T-helper 1 cell treated with Interleukin-12 subunit alpha and Interleukin-12 subunit beta and Interleukin-4 antibody, amounts not matched to agents 30 ng/mL and 1 ng/mL, for 36 hours (primary cell): ENCODE measurements at regions not wholly inside any gene's neighbourhood (a gene's known extent, or its start where the extent isn't known, plus 50 kb on each side); places are given as distances from the start of the nearest gene placed in this dataset.

Experiments
- intact Hi-C: fragments of 100-400 bp; cut with micrococcal nuclease; formaldehyde crosslinking; loops from one replicate; pipeline ENCODE4 v1.15.1; 2024

DNA sequence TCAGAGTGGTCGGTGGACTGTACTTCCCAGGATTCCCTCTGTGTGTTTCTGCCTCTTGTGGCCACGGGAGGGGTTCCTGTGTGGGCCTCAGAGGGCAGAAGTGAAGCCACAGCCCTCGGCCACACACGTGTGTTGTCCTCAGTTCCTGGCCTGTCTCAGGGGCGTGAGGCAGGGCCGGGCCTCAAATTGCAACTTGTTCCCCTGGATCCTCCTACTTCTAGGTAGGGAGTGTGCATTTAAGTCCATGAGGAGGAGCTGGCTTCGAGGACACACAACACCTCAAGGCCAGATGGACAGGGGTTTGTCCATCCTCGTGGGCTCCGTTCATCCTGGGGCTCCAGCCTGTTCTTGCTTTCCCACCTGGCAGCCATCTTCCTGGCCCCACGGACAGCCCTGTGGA lies 573.0 kb downstream of the TBC1D22A start:
- intact Hi-C loops = no loop called here

DNA sequence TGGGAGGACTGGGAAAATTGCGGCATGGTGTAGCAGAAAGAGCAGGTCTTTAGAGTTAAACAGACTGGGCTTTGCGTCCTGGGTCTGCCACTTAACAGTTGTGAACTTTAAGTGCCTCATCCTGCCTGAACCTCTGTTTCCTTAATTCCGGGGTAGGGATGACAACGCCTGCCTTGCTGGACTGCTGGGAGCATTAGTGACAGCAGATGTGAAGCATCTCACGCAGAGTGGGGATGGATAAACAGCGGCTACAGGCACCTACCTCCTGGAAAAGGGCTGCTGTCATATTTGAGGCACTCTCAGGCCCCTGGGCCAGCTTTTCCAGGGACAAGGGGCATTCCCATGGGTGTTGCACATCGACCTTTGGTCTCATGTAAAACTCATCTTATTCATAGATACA lies 572.2 kb downstream of the TBC1D22A start:
- intact Hi-C loops = no loop called here

DNA sequence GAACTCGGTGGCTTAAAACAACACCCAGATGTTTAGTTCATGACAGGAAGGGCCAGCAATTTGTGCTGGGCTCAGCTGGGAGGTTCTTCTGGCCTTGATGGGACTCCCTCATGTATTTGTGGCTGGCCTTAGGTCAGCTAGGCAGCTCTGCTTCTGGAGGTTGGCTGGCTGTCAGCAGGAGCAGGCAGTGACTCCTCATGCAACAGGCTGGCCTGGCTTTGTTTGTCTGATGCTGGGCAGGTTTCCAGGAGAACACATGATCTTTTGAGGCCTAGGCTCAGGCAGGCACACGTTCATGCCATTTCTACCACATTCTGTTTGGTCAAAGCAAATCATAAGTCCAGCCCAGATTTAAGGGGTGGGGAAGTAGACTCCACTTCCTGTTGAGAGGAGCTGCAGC lies 571.2 kb downstream of the TBC1D22A start:
- intact Hi-C loops = no loop called here

DNA sequence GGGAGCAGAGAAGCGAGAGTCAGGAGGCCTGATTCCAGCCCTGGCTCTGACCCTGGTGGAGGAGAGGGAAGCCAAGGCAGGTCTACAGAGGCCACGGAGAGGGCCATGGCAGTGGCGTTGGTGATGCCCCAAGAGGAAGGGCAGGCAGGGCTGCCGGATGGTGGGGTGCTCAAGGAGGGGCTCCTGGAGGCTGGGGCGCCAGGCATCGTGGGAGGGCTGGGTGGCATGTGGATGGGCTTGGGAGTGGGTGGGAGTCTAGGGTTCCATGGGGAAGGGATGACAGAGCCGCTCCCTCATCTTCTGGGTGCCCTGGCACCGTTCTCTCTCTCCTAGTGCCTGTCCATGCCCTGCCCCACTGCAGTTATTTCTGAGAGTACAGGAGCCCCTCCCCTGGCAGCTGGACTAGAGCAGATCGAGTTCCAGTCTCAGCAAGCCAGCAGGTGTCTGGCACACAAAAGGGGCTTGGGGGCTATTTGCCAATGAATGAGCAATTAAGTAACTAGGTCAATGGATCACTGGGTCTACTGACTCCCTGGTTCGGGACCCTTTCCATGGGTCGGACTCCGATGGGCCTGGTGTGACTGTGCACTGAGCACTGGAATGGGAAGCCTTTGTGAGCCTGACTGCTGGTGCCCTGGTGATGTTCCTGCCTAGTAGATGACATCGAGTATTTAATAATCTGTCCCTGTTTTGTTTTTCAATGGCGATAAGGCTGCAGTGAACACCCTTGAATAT lies 570.0 kb downstream of the TBC1D22A start:
- intact Hi-C loops = no loop called here

DNA sequence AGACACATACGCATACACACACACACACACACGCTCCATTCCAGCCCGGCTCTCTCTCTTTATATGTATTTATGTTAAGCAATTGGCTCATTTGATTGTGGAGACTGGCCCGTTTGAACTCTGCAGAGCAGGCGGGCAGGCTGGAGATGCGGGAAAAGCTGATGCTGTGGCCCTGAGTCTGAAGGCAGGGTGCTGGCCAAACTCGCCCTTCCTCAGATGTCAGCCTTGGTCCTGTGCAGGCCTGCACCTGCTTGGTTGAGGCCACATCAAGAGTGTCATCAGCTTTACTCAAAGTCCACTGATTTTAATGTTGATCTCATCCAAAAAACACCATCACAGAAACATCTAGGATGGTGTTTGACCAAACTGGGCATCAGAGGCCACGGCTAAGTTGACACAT lies 569.3 kb downstream of the TBC1D22A start:
- intact Hi-C loops = no loop called here

DNA sequence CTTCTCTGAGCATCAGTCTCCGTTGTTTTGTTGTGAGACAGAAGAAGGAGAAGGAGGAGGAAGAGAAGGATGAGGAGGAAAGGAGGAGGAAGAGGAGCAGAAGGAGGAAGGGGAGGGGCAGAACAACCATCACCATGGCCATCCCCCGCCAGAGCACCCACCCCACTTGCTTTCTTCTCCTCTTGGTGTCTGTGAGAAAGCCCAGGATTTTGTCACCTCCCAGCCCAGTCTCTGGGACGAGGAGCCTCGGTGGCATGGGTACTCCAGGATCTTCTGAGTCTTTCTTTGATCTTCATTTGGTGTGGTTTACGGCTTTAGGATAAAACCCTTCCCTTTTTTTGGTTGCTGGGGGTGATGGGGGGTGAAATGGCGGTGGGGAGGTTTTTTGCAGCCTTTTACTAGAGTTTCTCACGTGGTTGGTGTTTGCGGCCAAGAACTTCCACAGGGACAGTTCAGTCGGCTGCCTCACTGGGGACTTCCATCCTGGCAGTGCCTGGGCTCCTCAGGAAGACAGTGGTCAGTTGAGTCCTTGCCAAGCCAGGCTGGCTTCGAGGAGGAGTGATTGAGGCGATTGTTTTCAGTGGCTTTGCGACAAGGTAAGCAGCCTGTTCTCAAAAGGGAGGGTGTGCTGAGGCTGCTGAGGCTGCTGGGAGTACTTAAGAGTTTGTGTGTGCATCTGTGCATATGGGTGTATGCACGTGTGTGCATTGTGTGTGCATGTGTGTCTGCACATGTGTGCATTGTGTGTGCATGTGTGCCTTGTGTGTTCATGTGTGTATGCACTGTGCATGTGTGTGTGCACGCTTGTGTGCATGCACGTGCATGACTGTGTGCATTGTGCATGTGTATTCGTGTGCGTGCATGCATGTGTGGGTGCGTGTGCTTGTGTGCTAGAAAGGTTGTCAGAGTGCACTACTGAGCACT lies 567.5 kb downstream of the TBC1D22A start:
- intact Hi-C loops = no loop called here

DNA sequence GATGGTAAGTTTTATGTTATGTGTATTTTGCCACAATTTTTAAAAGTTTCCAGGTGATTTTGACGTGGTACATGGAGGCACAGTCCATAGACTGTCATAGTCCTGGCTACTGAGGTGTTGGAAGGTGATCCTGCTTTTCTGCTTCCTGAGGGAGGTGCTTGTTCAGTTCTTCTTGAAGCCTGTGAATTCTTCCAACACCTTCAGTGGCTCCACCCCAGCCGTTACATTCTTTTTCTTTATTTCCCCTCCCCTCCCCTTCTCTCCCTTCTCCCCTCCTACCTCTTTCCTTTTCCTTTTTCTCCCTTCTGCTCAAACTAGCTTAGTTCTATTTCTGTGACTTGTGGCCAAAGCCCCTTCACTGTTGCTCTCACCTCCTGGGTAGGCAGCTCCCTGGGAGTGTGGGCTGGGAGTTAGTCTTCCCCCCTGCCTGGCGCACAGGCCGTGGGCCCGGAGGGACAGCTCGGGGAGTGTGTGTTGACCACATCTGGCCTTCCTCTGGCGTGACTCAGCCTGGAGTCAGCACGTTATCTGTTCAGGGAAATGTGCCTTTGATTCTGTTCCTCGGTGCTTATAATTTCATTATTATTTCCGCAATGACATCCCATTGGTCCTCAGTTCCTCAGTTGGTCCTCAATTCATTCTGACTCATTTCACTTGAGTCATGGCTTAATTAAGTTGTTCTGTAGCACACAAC lies 566.2 kb downstream of the TBC1D22A start:
- intact Hi-C loops = no loop called here

DNA sequence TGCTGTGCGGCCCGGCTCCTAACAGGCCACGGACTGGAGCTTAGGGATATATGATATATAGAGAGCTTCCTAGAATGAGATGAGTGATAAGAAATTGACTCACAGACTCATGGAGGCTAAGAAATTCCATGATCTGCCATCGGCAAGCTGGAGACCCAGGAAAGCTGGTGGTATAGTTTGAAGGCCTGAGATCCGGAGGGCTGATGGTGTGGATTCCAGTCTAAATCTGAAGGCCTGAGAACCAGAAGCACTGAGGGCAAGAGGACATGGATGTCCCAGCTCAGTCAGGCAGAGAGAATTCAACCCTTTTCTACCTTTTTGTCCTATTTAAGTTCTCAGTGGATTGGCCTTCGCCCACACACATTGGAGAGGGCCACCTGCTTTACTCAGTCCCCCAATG lies 564.8 kb downstream of the TBC1D22A start:
- intact Hi-C loops = no loop called here

DNA sequence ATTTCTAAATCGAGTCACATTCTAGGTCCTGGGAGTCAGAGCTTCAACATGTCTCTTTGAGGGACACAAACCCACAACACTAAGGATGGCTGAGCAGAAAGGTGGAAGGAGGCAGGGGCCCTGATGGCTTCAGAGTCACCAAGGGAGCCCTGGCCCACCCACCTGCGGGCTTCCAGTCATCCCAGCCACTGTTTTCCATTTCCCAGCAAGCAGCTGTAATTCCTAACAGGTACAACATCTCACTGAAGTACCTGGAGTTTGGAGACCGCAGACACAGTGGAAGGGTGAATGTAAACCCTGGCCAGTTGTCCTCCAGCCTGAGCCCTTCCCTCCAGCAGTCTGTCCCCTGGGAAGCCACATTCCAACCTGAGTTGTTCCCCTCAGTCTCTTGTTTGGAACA lies 562.8 kb downstream of the TBC1D22A start:
- intact Hi-C loops = no loop called here

DNA sequence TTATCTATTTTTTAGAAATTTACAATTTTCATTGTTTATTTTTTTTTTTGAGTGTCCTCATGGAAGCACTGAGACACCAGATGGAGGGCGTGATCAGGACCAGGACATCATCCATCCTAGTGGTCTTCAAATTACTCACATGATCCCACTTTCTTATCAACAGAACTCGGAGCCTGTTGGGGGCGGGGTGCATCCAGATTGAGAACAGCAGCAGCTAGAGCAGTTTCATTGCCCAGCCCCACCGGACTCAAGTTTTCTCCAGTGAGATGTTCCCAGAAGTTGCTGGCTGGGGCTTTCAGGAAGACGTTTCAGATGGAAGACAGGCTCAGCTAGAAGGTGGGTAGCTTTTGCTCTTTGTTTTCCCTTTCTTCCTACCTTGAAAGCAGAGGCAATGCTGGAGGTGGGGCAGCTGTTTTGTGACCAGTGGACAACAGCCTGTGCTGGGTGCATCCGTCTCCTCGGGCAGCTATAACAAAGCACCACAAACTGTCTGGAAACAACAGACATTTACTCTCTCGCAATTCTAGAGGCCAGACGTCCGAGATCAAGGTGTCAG lies 562.1 kb downstream of the TBC1D22A start:
- intact Hi-C loops = no loop called here

DNA sequence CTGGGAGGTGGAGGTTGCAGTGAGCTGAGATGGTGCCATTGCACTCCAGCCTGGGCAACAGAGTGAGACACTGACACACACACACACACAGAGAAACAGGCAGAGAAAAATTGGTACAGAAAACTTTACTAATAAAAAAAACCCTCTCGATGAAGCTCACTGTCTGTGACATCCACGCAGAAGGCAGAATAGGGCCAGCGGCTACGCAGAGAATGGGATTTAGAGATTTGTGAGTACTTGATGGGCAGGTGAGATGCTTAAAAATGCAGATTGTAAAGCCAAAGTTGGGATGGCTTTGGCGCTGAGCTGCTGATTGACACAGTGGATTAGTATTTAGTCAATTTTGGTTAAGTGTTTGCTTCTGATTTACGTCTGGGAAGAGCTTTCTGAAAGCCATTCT lies 561.1 kb downstream of the TBC1D22A start:
- intact Hi-C loops = no loop called here

DNA sequence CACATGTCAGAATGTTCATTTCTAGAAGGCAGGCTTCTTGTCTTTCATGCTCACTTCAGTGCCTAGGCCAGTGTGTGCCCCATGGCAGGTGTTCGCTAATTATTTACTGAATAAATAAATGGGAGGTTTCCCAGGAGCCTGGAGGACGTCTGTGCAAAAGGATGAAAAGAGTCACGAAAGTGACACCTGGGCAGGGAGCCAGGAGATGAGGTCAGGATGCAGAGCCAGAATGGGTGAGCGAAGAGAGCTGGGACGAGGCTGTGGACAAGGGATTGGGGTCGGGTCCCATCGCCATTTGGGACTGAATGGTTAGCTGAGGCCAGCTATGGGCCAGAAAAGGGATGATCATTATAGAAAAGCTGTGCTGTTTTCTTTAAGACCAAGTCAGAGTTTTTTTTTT lies 560.4 kb downstream of the TBC1D22A start:
- intact Hi-C loops = no loop called here

DNA sequence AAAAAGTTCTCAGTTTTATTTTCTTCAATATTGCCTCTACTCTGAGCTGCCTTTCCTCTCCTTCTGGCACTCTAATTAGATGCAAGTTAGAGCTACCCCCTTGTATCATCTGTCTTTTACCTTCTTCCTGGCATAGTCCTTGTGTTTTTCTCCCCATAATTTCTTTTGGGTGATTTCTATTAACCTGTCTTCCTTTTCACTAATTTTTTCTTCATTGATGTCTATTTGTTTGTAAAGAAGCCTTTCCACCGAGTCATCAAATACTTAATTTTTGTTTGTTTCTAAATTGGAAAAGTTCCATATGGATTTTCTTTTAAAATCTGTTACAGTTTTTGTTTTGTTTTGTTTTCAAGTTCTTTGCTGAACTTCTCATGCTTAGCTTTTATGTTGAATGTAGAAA lies 558.1 kb downstream of the TBC1D22A start:
- intact Hi-C loops = no loop called here

DNA sequence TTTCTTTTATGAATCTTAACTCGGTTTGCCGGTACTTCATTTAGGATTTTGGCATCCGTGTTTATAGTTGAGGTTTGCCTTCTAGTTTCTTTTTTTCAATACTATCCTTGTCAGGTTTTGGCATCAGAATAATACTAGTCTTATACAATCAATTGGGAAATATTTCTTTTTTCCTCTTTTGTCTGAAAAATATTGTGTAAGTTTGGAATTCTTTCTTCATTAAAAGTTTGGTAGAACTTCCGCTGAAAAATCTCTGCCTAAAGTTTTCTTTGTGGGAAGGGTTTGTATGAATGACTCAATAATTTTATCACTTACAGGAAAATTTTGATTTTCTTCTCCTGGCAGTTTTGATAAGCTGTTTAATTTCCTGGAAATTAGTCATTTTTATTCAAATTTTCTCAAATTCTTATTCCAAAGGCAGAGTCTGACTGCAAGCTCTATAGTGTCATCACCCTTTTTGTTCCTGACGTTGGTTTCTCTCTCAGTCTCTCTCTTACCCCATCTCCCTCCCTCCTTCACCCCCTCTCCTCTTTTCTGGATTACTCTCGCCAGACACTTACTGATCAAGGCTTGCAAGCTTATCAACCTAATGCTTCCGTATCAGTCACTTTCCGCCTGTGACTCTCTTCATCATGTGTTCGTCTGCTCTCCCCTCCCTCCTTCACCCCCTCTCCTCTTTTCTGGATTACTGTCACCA lies 555.7 kb downstream of the TBC1D22A start:
- intact Hi-C loops = no loop called here

DNA sequence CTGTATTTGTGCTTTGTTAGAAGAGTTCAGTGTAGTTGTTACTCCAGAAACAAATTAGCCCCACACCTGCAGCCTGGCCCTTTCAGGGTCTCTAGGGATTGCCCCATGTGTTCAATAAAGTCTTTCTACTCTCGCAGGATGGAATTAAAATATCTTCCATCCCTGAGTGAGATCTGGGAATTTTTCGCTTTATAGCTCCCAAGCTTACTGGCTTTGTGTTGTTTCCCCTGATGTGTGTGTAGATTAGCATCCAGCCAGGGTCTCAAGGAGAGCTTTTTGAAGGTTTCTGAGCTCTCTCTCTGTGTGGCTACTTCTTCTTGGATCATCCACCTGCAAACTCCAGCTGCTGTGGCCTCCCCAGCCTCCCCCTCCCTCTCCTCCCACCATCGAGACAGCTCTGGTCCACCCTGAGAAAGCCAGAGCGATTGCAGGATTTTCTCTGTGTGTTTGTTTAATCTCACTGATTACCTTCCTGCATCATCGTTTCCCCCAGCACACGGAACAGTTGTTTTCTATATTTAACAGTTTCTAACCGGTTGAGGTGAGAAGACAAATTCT lies 553.5 kb downstream of the TBC1D22A start:
- intact Hi-C loops = no loop called here

DNA sequence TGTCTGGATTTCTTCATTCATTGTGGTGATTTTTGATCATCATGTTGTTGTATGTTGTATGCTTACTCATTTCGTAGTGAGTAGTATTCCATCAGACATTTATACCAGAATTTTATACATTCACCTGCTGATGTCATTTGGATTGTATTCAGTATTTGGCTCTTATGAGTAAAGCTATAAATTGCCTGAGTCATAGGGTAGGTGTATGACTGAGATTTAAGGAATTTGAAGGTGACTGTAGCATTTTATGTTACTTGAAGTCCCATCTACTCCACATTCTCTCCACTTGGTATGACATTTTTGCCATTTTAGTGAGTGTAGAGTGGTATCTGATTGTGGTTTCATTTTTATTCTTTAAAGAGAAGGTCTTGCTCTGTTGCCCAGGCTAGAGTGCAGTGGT lies 548.2 kb downstream of the TBC1D22A start:
- intact Hi-C loops = no loop called here

DNA sequence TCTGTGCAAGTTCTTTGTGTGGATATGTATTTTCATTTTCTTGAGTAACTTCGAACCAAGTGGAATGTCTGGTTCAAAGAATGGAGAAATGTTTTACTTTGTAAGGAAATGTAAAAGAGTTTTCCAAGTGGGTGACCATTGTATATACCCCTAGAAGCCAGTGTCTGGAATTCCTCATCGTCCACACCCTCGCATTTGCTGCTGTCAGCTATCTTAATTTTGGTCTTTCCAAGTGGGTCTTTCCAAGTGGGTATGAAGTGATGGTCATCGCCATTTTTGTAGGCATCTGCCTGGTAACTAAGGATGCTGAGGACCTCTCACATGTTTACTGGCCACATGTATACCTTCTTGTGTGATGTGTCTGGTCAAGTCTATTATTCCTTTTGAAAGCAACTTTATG lies 547.5 kb downstream of the TBC1D22A start:
- intact Hi-C loops = no loop called here

DNA sequence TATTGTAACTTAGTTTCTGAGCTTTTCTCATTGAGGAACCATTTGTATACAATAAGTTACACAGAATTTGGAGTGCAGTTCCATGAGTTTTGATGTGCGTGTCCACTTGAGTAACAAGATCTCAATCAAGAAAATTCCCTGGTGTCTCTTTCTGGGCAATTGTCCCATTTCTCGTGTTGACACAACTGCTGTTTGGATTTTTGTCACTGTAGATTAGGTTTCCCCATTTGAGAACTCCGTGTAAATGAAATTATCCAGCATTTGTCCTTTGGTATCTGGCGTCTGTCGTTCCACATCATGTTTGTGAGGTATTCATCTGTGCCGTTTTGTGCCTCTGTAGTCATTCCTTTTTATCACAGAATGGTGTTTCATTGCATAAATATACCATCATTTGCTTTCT lies 547.0 kb downstream of the TBC1D22A start:
- intact Hi-C loops = no loop called here

DNA sequence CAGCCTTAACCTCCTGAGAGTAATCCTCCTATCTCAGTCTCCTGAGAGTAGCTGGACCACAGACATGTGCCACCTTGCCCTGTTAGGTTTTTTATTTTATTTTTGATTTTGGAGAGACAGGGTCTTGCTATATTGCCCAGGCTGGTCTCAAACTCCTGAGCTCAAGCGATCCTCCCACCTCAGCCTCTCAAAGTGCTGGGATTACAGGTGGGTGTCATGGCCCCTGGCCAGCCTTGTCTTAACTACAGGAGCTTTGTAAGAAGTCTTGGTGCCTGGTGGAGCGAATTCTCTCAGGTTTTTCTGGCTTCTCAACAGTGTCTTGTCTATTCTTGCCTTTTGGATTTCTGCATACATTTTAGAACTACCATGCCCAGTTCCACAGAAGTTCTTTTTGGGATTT lies 546.4 kb downstream of the TBC1D22A start:
- intact Hi-C loops = no loop called here

DNA sequence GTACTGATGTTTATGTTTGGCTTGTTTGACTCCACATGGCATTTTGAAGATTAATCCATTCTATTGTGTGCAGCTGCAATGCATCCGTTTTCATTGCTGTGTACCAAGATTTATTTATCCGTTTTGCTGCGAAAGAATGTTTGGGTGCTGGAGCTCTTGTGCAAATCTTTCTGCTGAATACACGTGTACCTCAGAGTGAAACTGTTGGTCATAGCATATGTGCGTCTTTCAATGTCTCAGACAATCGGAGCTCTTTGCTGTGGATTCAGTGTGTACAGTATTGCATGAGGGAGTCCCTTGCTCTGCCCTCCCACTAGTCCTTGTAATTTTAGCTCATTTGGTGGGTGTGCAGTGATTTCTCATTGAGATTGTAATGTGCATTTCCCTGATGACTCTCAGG lies 545.4 kb downstream of the TBC1D22A start:
- intact Hi-C loops = no loop called here

DNA sequence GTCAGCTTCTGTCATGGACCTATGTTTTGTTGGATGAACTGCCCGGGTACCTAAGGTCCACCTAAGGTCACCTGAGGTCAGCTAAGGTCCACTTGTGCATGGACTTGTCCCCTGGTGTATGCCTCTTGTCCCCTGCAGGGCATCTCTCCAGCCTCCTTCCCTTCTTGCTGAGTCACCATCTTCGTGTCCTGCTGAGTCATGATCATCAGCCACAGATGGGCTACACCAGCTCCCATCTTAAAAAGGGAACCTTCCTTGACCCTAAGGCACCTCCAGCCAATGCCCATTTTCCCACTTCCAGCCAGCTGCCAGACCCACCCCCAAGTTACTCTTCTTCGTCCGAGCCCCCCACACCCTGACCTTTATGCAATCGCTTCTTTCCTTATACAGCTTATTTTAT lies 544.9 kb downstream of the TBC1D22A start:
- intact Hi-C loops = no loop called here
